Upper lobe of right lung (tissue), 1 donor: ENCODE measurements at regions not wholly inside any gene's neighbourhood (a gene's known extent, or its start where the extent isn't known, plus 50 kb on each side); places are given as distances from the start of the nearest gene placed in this dataset.

Experiments used
- ATAC-seq: fragments of 200-7000 bp; cut with Tn5 transposase; one replicate; pipeline ENCODE4 v1.9.1; 2020; ENCODE audit warnings: mild to moderate bottlenecking, moderate library complexity
- DNase-seq: peaks from one replicate; pipeline ENCODE4 v3.0.0-alpha.2; 2020
- H3K27ac ChIP-seq: fragments of 200-600 bp; one replicate; pipeline ENCODE4 v1.8.0; 2022
- H3K27me3 ChIP-seq: fragments of 200-600 bp; one replicate; pipeline ENCODE4 v1.8.0; 2022; ENCODE audit warnings: mild to moderate bottlenecking
- H3K36me3 ChIP-seq: fragments of 200-600 bp; one replicate; pipeline ENCODE4 v1.8.0; 2022
- H3K4me1 ChIP-seq: fragments of 200-600 bp; one replicate; pipeline ENCODE4 v1.8.0; 2022
- H3K4me3 ChIP-seq: fragments of 200-600 bp; one replicate; pipeline ENCODE4 v1.8.0; 2022; ENCODE audit warnings: mild to moderate bottlenecking
- H3K9me3 ChIP-seq: fragments of 200-600 bp; one replicate; pipeline ENCODE4 v1.8.0; 2022
- CTCF ChIP-seq: fragments of 200-600 bp; IDR thresholded peaks from one replicate; pipeline ENCODE4 v1.8.0; 2022; ENCODE audit warnings: antibody characterized with exemption
- intact Hi-C: fragments of 100-400 bp; cut with DNase I; formaldehyde crosslinking; loops from one replicate; pipeline ENCODE4 v1.11.0; 2022
- donor health status: DM: no; HTN: yes; CAD: no; lungs with severe emphysema.

DNA sequence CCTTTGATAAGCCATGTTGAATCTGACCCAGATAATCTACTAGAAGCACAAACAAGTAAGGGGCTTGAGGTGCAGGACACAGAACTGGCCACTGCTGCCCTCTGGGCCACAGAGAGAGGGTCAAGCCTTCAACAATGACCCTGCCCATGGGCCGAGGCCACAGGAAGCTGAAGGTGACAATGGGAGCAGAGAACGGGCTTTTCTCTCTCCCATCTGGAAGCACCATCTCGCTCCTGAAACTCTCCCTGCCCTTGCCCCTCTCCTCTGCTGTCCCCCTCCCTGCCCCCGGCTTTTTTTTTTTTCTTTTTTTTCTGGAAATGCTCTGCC lies 133.1 kb upstream of the DUSP10 start:
- intact Hi-C loops: no loop called here
- Histone ChIP-seq H3K4me3 (no peak overlapping the region), H3K27me3 (no peaks in the 10 kb centered on the region), H3K4me1 (peaks cover 3% of the 10 kb centered on the region), H3K27ac (no peak overlapping the region), H3K9me3 (no peaks in the 10 kb centered on the region), H3K36me3 (no peaks in the 10 kb centered on the region)
- DNase-seq (no peak), ATAC-seq (no peak)
- TF ChIP-seq CTCF: no peak

GRCh38 chr1:221874285-221875003 lies 132.6 kb upstream of the DUSP10 start:
- intact Hi-C loops: no loop called here
- ATAC-seq: no peak
- no peaks in the 10 kb centered on the region for H3K9me3 ChIP-seq
- TF ChIP-seq CTCF: no peak
- no peaks in the 10 kb centered on the region for H3K36me3 ChIP-seq
- no peak for DNase-seq
- no peaks in the 10 kb centered on the region for H3K27me3 ChIP-seq
- H3K27ac ChIP-seq: no peak overlapping the region
- H3K4me1 ChIP-seq: peaks cover 3% of the 10 kb centered on the region
- no peak overlapping the region for H3K4me3 ChIP-seq

GRCh38 chr1:221873673-221874072 lies 131.8 kb upstream of the DUSP10 start:
- ATAC-seq (no peak), DNase-seq (no peak)
- no peaks in the 10 kb centered on the region for H3K27me3 ChIP-seq
- H3K36me3 ChIP-seq: no peaks in the 10 kb centered on the region
- TF ChIP-seq CTCF: no peak
- H3K27ac ChIP-seq: no peak overlapping the region
- H3K4me1 ChIP-seq: no peaks in the 10 kb centered on the region
- H3K9me3 ChIP-seq: no peaks in the 10 kb centered on the region
- intact Hi-C loops: no loop called here
- no peak overlapping the region for H3K4me3 ChIP-seq

- Histone ChIP-seq H3K27ac (no peak overlapping the region), H3K27me3 (no peaks in the 10 kb centered on the region), H3K4me1 (no peaks in the 10 kb centered on the region), H3K9me3 (no peaks in the 10 kb centered on the region), H3K36me3 (no peaks in the 10 kb centered on the region), H3K4me3 (no peak overlapping the region)
- intact Hi-C loops: no loop called here
- TF ChIP-seq CTCF: no peak
- ATAC-seq (no peak), DNase-seq (no peak)
These were observed 129.2 kb upstream of the DUSP10 start for GRCh38 chr1:221871056-221871455.

DNA sequence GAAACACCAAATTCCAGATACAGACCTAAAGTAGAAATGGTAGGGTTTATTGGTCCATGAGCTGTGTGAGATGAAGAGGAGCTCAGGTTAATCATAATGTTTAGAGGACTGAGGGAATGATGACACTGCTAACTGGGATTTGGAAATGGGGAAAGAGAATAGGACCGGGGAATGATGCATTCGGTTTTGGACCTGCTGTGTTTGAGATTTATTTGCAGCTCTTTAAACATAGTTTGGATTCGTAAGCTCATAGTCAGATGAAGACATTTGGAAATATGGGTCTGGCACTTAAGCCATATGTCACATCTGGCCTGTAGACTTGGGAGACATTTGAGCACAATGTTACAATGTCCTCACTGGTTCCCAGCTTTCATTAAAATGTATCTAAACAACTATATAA lies 127.9 kb upstream of the DUSP10 start:
- no peak for DNase-seq
- no peak overlapping the region for H3K4me3 ChIP-seq
- H3K36me3 ChIP-seq: no peaks in the 10 kb centered on the region
- intact Hi-C loops: no loop called here
- no peaks in the 10 kb centered on the region for H3K4me1 ChIP-seq
- no peaks in the 10 kb centered on the region for H3K9me3 ChIP-seq
- no peaks in the 10 kb centered on the region for H3K27me3 ChIP-seq
- H3K27ac ChIP-seq: no peak overlapping the region
- ATAC-seq: no peak
- TF ChIP-seq CTCF: no peak
